IMR-90 (cell line): ENCODE measurements at regions not wholly inside any gene's neighbourhood (a gene's known extent, or its start where the extent isn't known, plus 50 kb on each side); places are given as distances from the start of the nearest gene placed in this dataset.
A peak's percentile ranks its signal among the peaks of the same experiment; 100 is the strongest.

Experiments used
- ATAC-seq: fragments of 200-7000 bp; cut with Tn5 transposase; 2 replicates; pipeline ENCODE4 v1.9.1; 2020; ENCODE audit warnings: low read depth, mild to moderate bottlenecking, moderate library complexity
- BruUV-seq: library from RNA; stranded (reverse); fragments of 400-500 nt; replicated peaks from 2 replicates; lab custom pipeline; 2021; lab: Mats Ljungman, UMichigan
- CTCF ChIA-PET: fragments of 300-600 bp; formaldehyde crosslinking; extraction: SDS; loops from one replicate; lab custom pipeline; 2021; ENCODE audit warnings: antibody characterized with exemption; lab: Yijun Ruan, JAX
- POLR2A ChIA-PET: fragments of 300-600 bp; sonication (Branson Sonifier 250); formaldehyde crosslinking; loops from one replicate; lab custom pipeline; 2022; ENCODE audit warnings: antibody characterized with exemption; ENCODE audit not compliant: unreplicated experiment; lab: Charles Lee
- DNase-seq: peaks from one replicate; pipeline ENCODE4 v3.0.0; 2013
- H2AFZ ChIP-seq: replicated peaks from 2 replicates; pipeline ENCODE3; 2013; ENCODE audit warnings: low read length, mild to moderate bottlenecking; ENCODE audit not compliant: poor library complexity
- H2AK5ac ChIP-seq: 2 replicates; pipeline ENCODE4 v1.6.1; 2013; ENCODE audit warnings: low read depth, low read length, inconsistent platforms
- H2AK9ac ChIP-seq: replicated peaks from 2 replicates; pipeline ENCODE3; 2013; ENCODE audit warnings: mild to moderate bottlenecking, low read depth, low read length, moderate library complexity; ENCODE audit not compliant: poor library complexity
- H2BK120ac ChIP-seq: 2 replicates; pipeline ENCODE4 v1.6.1; 2013; ENCODE audit warnings: low read depth, low read length, inconsistent platforms
- H2BK15ac ChIP-seq: 3 replicates; pipeline ENCODE4 v1.6.1; 2013; ENCODE audit warnings: low read depth, low read length, inconsistent platforms
- H2BK20ac ChIP-seq: 2 replicates; pipeline ENCODE4 v1.6.1; 2013; ENCODE audit warnings: low read depth, mild to moderate bottlenecking, inconsistent platforms, low read length, moderate library complexity
- H2BK5ac ChIP-seq: 2 replicates; pipeline ENCODE4 v1.6.1; 2013; ENCODE audit warnings: mild to moderate bottlenecking, low read depth, low read length, inconsistent platforms; ENCODE audit not compliant: poor library complexity, severe bottlenecking
- H3K14ac ChIP-seq: replicated peaks from 2 replicates; pipeline ENCODE4 v1.6.1; 2013; ENCODE audit warnings: low read depth, low read length, inconsistent platforms
- H3K18ac ChIP-seq: 2 replicates; pipeline ENCODE4 v1.6.1; 2013; ENCODE audit warnings: low read depth, low read length, control low read depth
- H3K23ac ChIP-seq: 2 replicates; pipeline ENCODE4 v1.6.1; 2013; ENCODE audit warnings: low read depth, low read length, inconsistent platforms
- H3K27ac ChIP-seq: 2 replicates; pipeline ENCODE4 v1.5.1; 2013; ENCODE audit warnings: mild to moderate bottlenecking, control low read depth, low read length; ENCODE audit not compliant: insufficient read depth
- H3K27me3 ChIP-seq: 2 replicates; pipeline ENCODE4 v1.6.1; 2013; ENCODE audit warnings: low read length; ENCODE audit not compliant: control insufficient read depth, insufficient read depth
- H3K36me3 ChIP-seq: 2 replicates; pipeline ENCODE4 v1.6.1; 2013; ENCODE audit warnings: low read length, mixed read lengths; ENCODE audit not compliant: control insufficient read depth, insufficient read depth
- H3K4ac ChIP-seq: 2 replicates; pipeline ENCODE4 v1.6.1; 2013; ENCODE audit warnings: low read depth, low read length, inconsistent platforms
- H3K4me1 ChIP-seq: 2 replicates; pipeline ENCODE4 v1.6.1; 2013; ENCODE audit warnings: low read length, mixed read lengths; ENCODE audit not compliant: control insufficient read depth, insufficient read depth
- H3K4me2 ChIP-seq: 2 replicates; pipeline ENCODE4 v1.6.1; 2013; ENCODE audit warnings: low read depth, mild to moderate bottlenecking, control low read depth, low read length, moderate library complexity
- H3K4me3 ChIP-seq: 2 replicates; pipeline ENCODE4 v1.5.1; 2013; ENCODE audit warnings: low read depth, mild to moderate bottlenecking, control low read depth, low read length, moderate library complexity; ENCODE audit not compliant: insufficient read depth
- H3K56ac ChIP-seq: 2 replicates; pipeline ENCODE4 v1.6.1; 2013; ENCODE audit warnings: low read length, inconsistent platforms; ENCODE audit not compliant: insufficient read depth; ENCODE audit errors: extremely low read depth
- H3K79me1 ChIP-seq, 2 experiments: 2 replicates each; pipeline ENCODE4 v1.6.1; 2013; ENCODE audit warnings: low read length in 2 of 2, inconsistent platforms in 1 of 2, low read depth in 1 of 2
- H3K9ac ChIP-seq: 2 replicates; pipeline ENCODE4 v1.6.1; 2013; ENCODE audit warnings: low read depth, low read length, control low read depth
- H3K9me1 ChIP-seq: 2 replicates; pipeline ENCODE4 v1.6.1; 2013; ENCODE audit warnings: low read length, inconsistent platforms; ENCODE audit not compliant: insufficient read depth
- H3K9me3 ChIP-seq: 2 replicates; pipeline ENCODE4 v1.6.1; 2013; ENCODE audit warnings: low read length; ENCODE audit not compliant: control insufficient read depth, insufficient read depth
- H4K20me1 ChIP-seq: 2 replicates; pipeline ENCODE4 v1.6.1; 2013; ENCODE audit warnings: low read length, inconsistent platforms; ENCODE audit not compliant: insufficient read depth
- H4K5ac ChIP-seq: 2 replicates; pipeline ENCODE4 v1.6.1; 2013; ENCODE audit warnings: mild to moderate bottlenecking, low read depth, low read length, control low read depth
- H4K8ac ChIP-seq, 2 experiments: 2 replicates each; pipeline ENCODE4 v1.6.1; 2013; ENCODE audit warnings: low read depth in 2 of 2, low read length in 2 of 2, control low read depth in 1 of 2, inconsistent platforms in 1 of 2
- H4K91ac ChIP-seq: 2 replicates; pipeline ENCODE4 v1.6.1; 2013; ENCODE audit warnings: low read depth, low read length, inconsistent platforms; ENCODE audit not compliant: insufficient read depth
- MAFK ChIP-seq: IDR thresholded peaks from 2 replicates; pipeline ENCODE4 v1.6.1; 2012; ENCODE audit warnings: low read depth, low read length, improper control_type of control experiment
- MXI1 ChIP-seq: IDR thresholded peaks from 2 replicates; pipeline ENCODE4 v1.6.1; 2012; ENCODE audit warnings: low read depth, mild to moderate bottlenecking, low read length, moderate library complexity, borderline replicate concordance
- NFE2L2 ChIP-seq: fragments of 150-350 bp; IDR thresholded peaks from 2 replicates; pipeline ENCODE4 v1.6.1; 2016; ENCODE audit warnings: low read depth, mild to moderate bottlenecking, low read length
- SMC3 ChIP-seq: fragments of 150-350 bp; IDR thresholded peaks from 2 replicates; pipeline ENCODE4 v1.6.1; 2016; ENCODE audit warnings: low read depth, mild to moderate bottlenecking, antibody characterized with exemption, low read length, moderate library complexity
- WGBS, 2 experiments: methylation state at CpG; one replicate each; pipeline versions ENCODE4 v1.1.5 to v1.1.7; 2013; ENCODE audit warnings: missing lambda C conversion rate in 2 of 2; ENCODE audit not compliant: insufficient read length in 1 of 2; ENCODE audit errors: extremely low coverage in 2 of 2; 5-methylcytosine and 5-hydroxymethylcytosine counted together
- dilution Hi-C: fragments of 300-500 bp; cut with HindIII; formaldehyde crosslinking; loops from one replicate; pipeline ENCODE4 v1.14.3; 2018; ENCODE audit warnings: low sequenced_read_pairs; ENCODE audit not compliant: unreplicated experiment
- in situ Hi-C: fragments of 300-500 bp; cut with MboI; formaldehyde crosslinking; loops from 3 replicates; pipeline ENCODE4 v1.14.3; 2019; ENCODE audit warnings: low sequenced_read_pairs, inconsistent platforms, mixed read lengths
- intact Hi-C: fragments of 100-400 bp; cut with micrococcal nuclease; formaldehyde crosslinking; loops from 2 replicates; pipeline ENCODE4 v1.10.0; 2022

DNA sequence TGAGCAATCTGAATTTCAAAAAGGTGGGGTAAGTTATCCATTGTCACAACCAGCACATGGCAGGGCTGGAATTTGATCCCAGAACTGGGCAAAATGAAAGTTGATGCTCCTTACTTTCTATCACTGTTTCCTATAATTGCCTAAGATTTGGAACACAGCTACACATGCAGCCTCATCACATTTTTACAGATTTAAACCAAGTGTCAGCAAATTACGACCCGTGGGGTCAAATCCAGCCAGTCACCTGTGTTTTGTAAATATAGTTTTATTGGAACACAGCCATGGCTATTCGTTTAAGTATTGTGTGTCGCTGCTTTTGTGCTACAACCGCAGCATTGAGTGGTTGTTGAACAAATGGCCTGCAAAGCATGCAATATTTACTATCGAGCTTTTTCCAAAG lies 94.3 kb downstream of the SREK1 start:
- POLR2A ChIA-PET, result no interaction called here
- dilution Hi-C loops (no loop called here), intact Hi-C loops (no loop called here), in situ Hi-C loops (no loop called here)
- no TSS peak for BruUV-seq
- H3K23ac ChIP-seq, result no peak overlapping the region
- H2AFZ ChIP-seq, result no peak overlapping the region
- H2BK20ac ChIP-seq, result no peak overlapping the region
- no CpG with 5 or more reads among the region's 6 CpGs for WGBS, 2 experiments
- no peak overlapping the region for H2BK15ac ChIP-seq
- TF ChIP-seq NFE2L2 (no peak), SMC3 (no peak), MXI1 (no peak), MAFK (0 out of 2 replicates have a peak, but pooled peaks have one; percentile 27)
- no peak overlapping the region for H3K27ac ChIP-seq
- H2AK9ac ChIP-seq, result no peak overlapping the region
- DNase-seq (no peak), ATAC-seq (no peak)
- H4K8ac ChIP-seq, result no peak overlapping the region
- no peak overlapping the region for H3K56ac ChIP-seq
- H3K9me1 ChIP-seq, result no peaks in the 10 kb centered on the region
- peaks cover 10% of the 10 kb centered on the region for H3K27me3 ChIP-seq
- no peak overlapping the region for H4K91ac ChIP-seq
- CTCF ChIA-PET, result no interaction called here
- H4K5ac ChIP-seq, result no peak overlapping the region
- H3K79me1 ChIP-seq, result no peaks in the 10 kb centered on the region
- H4K20me1 ChIP-seq, result no peaks in the 10 kb centered on the region
- H3K4me1 ChIP-seq, result no peaks in the 10 kb centered on the region
- no peak overlapping the region for H3K14ac ChIP-seq
- no peaks in the 10 kb centered on the region for H3K9me3 ChIP-seq
- no peak overlapping the region for H3K18ac ChIP-seq
- H3K36me3 ChIP-seq, result no peaks in the 10 kb centered on the region
- H3K4me3 ChIP-seq, result no peak overlapping the region
- H2AK5ac ChIP-seq, result no peak overlapping the region
- no peak overlapping the region for H2BK5ac ChIP-seq
- no peak overlapping the region for H3K4ac ChIP-seq
- H3K4me2 ChIP-seq, result no peak overlapping the region
- no peak overlapping the region for H3K9ac ChIP-seq
- no peak overlapping the region for H2BK120ac ChIP-seq
